Testis (tissue), 2 donors: ENCODE measurements at regions not wholly inside any gene's neighbourhood (a gene's known extent, or its start where the extent isn't known, plus 50 kb on each side); places are given as distances from the start of the nearest gene placed in this dataset.

Experiments used
- CTCF ChIP-seq, 3 experiments: fragments of 450-650 bp in 2 of 3; fragments of 200-600 bp in 1 of 3; sonication (generic) in 1 of 3; IDR thresholded peaks; one replicate each; pipeline ENCODE4 v1.5.1; 2016 to 2019; ENCODE audit warnings: antibody characterized with exemption in 3 of 3, mild to moderate bottlenecking in 2 of 3, moderate library complexity in 1 of 3
- POLR2A ChIP-seq: fragments of 450-650 bp; IDR thresholded peaks from one replicate; pipeline ENCODE4 v1.6.1; 2017; ENCODE audit warnings: antibody characterized with exemption, mild to moderate bottlenecking, moderate library complexity

DNA sequence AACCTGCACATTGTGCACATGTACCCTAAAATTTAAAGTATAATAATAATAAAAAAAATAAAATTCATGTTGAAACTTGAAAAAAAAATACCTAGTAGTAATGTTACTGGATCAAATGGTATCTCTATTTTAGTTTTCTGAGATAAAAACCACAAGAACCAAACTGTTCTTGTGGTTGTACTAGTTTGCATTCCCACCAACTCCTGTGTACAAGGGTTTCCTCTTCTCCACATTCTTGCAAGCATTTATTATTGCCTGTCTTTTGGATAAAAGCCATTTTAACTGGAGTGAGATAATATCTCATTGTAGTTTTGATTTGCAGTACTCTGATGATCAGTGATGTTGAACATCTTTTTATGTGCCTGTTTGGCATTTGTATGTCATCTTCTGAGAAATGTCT, 177.7 kb downstream of the KIF20B start:
- TF ChIP-seq CTCF (IDR thresholded peaks at IDR 0.05) (no peak), POLR2A (no peak)
